Germinal center (tissue), 1 donor: ENCODE measurements at regions not wholly inside any gene's neighbourhood (a gene's known extent, or its start where the extent isn't known, plus 50 kb on each side); places are given as distances from the start of the nearest gene placed in this dataset.

Experiments used
- DNase-seq: peaks from one replicate; pipeline ENCODE4 v3.0.0; 2012; ENCODE audit warnings: mixed read lengths, low spot score

GRCh38 chr12:47558625-47559345 is 147.0 kb downstream of the RPAP3 start:
- DNase-seq: no peak

DNA sequence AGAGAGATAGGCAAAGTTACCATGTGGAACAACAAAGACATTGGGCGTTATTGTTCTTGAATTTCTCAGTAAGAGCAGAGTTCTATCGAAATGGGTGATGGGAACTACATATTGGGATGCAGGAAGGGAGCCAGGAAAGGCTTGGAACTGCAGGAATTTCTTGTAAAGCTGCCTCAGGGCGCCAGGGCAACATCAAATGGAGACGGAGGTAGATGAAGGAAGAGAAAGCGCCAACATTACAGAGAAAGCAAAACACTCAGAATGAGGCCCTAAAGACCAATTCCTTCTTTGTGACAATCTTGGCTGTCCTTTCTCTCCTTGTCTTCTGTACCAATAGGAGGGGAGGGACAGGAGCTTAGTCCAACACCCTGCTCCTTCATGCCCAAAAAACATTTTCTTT is 148.4 kb downstream of the RPAP3 start:
- DNase-seq: no peak

DNA sequence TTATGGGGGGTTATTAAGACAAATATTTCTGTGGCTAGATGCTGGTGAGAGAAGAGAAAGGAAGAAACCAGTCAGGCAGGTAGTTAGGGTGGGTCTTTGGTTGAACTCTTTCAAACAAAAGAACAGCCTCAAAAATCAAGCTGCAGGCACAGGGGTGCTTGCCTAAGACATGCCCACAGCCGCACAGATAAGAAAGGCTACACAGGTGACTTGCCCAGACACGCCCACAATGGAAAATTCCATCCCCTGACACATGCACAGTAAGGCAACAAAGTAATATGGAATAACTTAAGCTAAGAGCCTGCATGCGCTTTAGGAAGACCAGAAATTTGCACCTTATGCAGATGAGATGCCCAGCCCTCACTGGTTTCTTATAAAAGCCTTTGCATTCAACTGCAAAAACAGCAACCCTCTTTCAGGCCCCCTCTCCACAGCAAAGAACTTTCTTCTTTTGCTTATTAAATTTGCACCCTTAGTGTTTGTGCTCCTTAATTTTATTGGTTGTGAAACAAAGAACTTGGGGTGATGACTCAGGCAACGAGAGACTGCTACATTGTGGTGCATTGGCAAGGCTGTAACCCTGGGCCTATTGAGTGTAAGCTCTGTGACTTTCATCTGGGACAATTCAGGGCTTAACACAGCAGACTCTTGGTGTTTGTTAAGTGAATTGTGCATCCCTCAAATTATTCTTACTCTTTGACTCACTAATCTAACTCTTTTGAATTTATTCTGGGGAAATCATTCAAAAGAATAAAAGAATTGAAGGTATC is 149.4 kb downstream of the RPAP3 start:
- DNase-seq: no peak

- DNase-seq: no peak
Measured at GRCh38 chr12:47554046-47554653, 151.7 kb downstream of the RPAP3 start.

GRCh38 chr12:47553266-47553665 is 152.6 kb downstream of the RPAP3 start:
- no peak for DNase-seq

DNA sequence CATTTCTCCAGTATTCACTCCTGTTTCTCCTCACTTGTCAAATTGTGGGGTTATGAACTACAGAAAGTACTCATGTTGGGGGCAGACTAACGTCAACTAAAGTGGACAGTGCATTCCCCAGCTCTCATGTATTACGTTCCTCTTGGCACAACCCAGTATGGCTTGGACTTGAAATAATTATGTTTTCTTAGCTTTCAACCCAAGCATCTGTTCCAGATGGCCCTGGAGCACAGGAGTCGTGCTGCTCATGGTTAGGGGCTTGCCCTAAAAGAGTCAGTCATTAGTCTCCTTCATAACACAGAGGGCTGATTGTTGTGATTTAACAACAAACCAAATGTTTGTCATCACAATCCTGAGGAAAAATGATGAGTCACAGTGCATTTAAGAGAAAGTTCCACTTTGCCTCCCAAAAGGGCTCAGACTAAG is 154.4 kb downstream of the RPAP3 start:
- DNase-seq: no peak

GRCh38 chr12:47549258-47549657 is 156.6 kb downstream of the RPAP3 start:
- no peak for DNase-seq

- no peak for DNase-seq
Measured at GRCh38 chr12:47548401-47548800, 157.4 kb downstream of the RPAP3 start.

DNA sequence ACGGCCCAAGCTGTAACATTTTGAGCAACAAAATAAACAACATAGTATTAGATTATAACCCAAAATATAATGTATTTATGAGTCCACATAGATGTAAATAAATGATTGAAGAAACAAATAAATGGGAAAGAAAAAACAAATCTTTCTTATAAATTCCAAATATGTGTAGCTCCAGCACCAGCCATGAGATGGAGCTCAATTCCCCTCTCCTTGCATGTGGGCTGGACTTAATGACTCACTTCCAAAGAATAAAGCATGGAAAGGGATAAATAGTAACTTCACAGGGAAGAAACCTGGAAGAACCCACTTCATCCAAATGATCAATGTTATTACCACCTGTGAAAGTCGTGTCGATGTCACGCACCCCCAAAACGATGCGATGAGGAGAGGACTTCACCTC is 158.8 kb downstream of the RPAP3 start:
- no peak for DNase-seq

GRCh38 chr12:47545938-47546609 is 159.8 kb downstream of the RPAP3 start:
- peak; percentile 12 for DNase-seq

DNA sequence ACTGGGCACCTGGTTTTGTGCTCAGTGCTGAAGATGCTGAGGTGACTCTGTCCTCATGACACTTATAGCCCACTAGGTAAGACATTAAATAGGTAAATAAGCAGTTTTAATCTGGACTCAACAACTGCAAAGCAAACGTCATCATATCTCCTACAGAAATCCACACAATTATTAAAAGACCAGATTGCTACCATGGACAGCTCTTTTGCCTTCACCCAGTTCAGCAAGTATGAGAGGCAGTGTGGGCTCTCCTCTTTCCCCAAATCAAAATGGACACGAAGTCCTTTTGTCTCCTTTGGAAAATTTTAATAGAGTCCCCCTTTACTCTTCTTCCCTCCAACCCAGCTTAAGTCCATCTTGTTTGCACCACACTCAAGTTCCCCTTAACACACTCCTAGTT is 171.1 kb downstream of the RPAP3 start:
- DNase-seq: no peak

GRCh38 chr12:47530050-47530449 is 175.8 kb downstream of the RPAP3 start:
- no peak for DNase-seq

DNA sequence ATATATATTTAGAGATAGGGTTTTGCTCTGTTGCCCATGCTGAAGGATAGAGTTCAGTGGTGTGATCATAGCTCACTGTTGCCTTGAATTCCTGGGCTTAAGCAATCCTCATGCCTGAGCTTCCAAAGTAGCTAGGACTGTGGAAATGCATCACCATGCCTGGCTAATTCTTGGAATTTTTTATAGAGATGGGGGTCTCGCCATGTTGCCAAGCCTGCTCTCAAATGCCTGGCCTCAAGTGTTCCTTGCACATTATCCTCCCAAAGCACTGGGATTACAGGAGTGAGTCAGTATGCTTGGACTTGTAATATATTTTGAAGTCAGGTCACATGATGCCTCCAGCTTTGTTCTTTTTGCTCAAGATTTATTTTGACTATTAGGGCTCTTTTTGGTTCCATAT is 178.0 kb downstream of the RPAP3 start:
- no peak for DNase-seq

GRCh38 chr12:47520029-47520428 is 185.8 kb downstream of the RPAP3 start:
- DNase-seq: no peak

DNA sequence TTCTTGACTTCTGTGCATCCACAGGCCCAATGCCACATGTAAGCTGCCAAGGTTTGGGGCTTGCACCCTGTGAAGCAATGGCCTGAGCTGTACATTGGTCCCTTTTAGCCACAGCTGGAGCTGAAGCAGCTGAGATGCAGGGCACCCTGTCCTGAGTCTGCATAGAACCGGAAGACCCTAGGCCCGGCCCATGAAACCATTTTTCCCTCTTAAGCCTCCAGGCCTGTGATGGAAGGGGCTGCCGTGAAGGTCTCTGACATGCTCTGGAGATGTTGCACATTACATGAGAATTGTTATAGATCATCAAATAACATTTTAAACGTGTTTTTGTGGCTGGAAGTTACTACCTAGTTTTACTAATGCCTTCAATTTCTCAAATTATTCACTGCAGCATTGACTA is 188.7 kb downstream of the RPAP3 start:
- no peak for DNase-seq

DNA sequence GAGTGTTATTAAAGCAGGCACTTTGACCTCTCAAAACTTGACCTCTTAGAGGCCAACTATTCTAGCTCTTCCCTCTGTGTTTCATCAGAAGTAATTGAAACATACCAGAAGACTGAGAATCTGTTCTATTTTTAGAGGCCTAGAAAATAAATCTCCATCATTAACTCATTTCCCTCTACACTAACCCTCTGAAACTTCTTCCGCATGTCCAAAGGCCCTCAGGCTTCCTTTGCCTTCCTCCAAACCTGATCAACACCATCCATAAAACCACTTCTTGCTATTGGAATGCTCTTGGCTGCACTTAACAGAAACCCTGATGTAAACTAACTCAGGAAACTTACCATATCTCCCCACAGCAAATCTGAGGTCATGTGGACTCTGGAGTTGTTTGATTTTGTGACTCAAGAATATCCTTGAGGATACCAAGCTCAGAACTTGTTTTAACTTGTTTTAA is 196.4 kb downstream of the RPAP3 start:
- no peak for DNase-seq

GRCh38 chr12:47507221-47507620 is 198.6 kb downstream of the RPAP3 start:
- no peak for DNase-seq

DNA sequence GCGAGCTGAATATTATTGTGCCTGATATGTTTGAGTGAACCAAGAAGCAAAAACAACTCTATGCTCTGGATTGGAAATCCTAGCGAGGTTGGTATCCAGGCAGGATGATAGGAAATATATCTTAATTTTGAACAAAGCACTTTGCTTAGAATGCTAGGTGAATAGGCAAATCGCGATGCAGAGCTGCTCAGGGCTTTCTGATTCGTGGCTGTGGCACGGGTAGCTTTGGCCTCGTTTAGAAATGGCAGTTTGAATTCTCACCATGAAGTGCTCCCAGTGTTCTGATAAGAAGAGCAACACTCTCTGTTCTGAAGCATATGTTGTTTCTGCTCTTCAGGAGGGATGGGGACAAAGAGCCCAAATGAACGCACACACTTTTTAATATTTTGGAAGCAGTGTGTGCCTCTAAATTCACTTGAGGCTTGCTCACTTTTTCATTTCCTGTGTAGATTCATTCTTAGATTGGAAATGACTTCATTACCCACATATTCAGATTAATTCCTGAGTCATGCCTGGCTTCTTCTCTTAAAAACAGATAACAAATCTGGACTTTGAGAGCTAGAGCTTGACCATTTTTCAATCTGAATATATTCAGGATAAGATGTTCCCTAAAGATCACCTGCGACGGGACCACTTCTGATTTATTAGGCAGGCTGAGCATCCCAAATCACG is 200.9 kb downstream of the RPAP3 start:
- DNase-seq: no peak

DNA sequence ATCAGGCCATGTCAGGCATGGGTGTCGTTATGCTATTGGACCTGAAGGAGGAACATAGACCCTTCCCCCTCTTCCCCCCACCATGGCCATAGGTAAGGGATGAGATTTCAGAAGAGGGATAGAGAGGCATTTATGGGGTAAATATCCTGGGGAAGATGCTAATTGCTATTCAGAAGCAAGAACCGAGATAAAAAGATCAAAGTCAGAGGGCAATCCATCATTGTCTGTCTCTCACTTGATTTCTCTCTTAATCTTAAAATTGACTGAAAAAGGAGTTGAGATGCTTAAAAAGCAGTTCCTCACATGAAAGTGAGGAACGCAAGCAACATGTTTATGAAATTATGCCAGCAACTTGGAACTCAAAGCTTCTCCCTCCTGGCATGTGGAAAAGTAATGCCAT is 212.0 kb downstream of the RPAP3 start:
- DNase-seq: no peak

DNA sequence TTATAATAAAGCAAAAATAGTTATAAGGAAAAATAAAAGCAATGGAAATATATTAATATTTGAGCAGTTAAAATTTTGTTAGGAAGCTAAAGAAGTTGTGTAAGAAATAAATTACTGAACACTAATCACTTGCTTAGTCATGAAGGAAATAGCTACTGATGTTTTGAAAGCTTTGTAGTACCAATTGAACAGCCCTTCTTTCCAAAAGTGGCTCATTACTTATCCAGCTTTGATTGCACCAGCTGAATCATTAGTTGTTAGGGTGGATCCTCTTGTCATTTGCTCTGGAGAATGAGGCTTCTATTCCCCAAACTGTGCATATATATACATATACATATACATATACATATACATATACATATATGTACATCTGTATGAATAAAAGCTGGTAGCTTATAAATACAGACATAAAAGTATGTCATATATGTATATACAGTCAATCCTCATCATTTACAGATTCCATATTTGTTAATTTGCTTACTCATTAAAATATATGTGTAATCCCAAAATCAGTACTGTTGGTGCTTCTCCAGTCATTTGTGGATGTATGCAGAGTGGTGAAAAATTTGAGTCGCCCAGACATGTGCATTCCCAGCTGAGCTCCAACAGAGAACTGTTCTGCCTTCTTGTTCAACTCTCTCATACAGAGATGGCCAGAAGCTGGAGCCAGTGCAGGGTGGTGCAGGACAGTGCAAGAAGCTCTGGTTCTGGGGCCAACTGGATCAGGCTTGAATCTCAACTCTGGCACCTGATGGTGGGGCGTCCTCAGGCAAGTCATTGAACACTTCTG is 214.1 kb downstream of the RPAP3 start:
- DNase-seq: no peak

DNA sequence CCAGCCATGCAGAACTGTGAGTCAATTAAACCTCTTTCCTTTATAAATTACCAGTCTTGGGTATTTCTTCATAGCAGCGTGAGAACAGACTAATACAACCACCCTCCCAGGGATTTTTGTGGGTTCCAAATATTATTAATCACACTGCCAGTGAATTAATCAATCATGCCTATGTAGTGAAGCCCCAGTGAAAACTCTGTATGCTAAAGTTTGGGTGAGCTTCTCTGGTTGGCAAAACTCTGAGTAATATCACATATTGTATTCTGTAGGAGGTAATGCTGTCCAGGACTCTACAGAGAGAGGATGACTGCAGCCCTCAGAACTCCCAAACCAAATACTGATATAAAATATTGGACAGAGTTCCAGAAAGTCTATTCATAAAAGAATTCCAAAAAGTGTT is 216.9 kb downstream of the RPAP3 start:
- DNase-seq: no peak
